NOMO-1 treated with DMSO at 0.1 percent for 48 hours (cell line): ENCODE measurements at regions not wholly inside any gene's neighbourhood (a gene's known extent, or its start where the extent isn't known, plus 50 kb on each side); places are given as distances from the start of the nearest gene placed in this dataset.

ENCODE experiments used
- DNase-seq: peaks from one replicate; lab custom pipeline; 2025; ENCODE audit not compliant: unreplicated experiment; lab: John Stamatoyannopoulos, UW

GRCh38 chr16:74100395-74101326 lies 196.0 kb upstream of the PSMD7 start:
- no peak for DNase-seq

- no peak for DNase-seq
Observed at GRCh38 chr16:74099530-74099929, 197.1 kb upstream of the PSMD7 start.

GRCh38 chr16:74094962-74095361 lies 201.7 kb upstream of the PSMD7 start:
- DNase-seq, result peak; percentile 19

GRCh38 chr16:74094514-74094913 lies 202.1 kb upstream of the PSMD7 start:
- DNase-seq, result peak; percentile 55

GRCh38 chr16:74092336-74092735 lies 204.3 kb upstream of the PSMD7 start:
- no peak for DNase-seq

- DNase-seq, result no peak
Observed at GRCh38 chr16:74090871-74091270, 205.7 kb upstream of the PSMD7 start.

- DNase-seq, result no peak
Observed at GRCh38 chr16:74083541-74083940, 213.1 kb upstream of the PSMD7 start.

- no peak for DNase-seq
Observed at GRCh38 chr16:74080311-74080710, 216.3 kb upstream of the PSMD7 start.

- no peak for DNase-seq
Observed at GRCh38 chr16:74079232-74079586, 217.4 kb upstream of the PSMD7 start.

- DNase-seq, result no peak
Observed at GRCh38 chr16:74078511-74079231, 217.9 kb upstream of the PSMD7 start.

GRCh38 chr16:74076568-74076967 lies 220.0 kb upstream of the PSMD7 start:
- no peak for DNase-seq

- DNase-seq, result no peak
Observed at GRCh38 chr16:74075393-74075792, 221.2 kb upstream of the PSMD7 start.

GRCh38 chr16:74073456-74073855 lies 223.2 kb upstream of the PSMD7 start:
- no peak for DNase-seq

GRCh38 chr16:74071996-74072535 lies 224.5 kb upstream of the PSMD7 start:
- DNase-seq, result no peak

GRCh38 chr16:74070237-74070636 lies 226.4 kb upstream of the PSMD7 start:
- DNase-seq, result no peak

- DNase-seq, result no peak
Observed at GRCh38 chr16:74064120-74064735, 232.4 kb upstream of the PSMD7 start.

- no peak for DNase-seq
Observed at GRCh38 chr16:74053826-74054225, 242.8 kb upstream of the PSMD7 start.

GRCh38 chr16:74053312-74053711 lies 243.3 kb upstream of the PSMD7 start:
- DNase-seq, result no peak

GRCh38 chr16:74052016-74052415 lies 244.6 kb upstream of the PSMD7 start:
- no peak for DNase-seq

- no peak for DNase-seq
Observed at GRCh38 chr16:74049027-74049426, 247.6 kb upstream of the PSMD7 start.

- no peak for DNase-seq
Observed at GRCh38 chr16:74046524-74046923, 250.1 kb upstream of the PSMD7 start.

- no peak for DNase-seq
Observed at GRCh38 chr16:74045513-74045912, 251.1 kb upstream of the PSMD7 start.
